HS-27A (cell line): ENCODE measurements at regions not wholly inside any gene's neighbourhood (a gene's known extent, or its start where the extent isn't known, plus 50 kb on each side); places are given as distances from the start of the nearest gene placed in this dataset.
A peak's percentile ranks its signal among the peaks of the same experiment; 100 is the strongest.
"Not testable (repeated sequence)": the region's sequence is repeated elsewhere in the genome, so short reads cannot be mapped to it uniquely, and the experiment has no call there.

Experiments used
- DNase-seq: peaks from one replicate; pipeline ENCODE4 v3.0.0-alpha.2; 2012; ENCODE audit warnings: low read depth, missing footprints

DNA sequence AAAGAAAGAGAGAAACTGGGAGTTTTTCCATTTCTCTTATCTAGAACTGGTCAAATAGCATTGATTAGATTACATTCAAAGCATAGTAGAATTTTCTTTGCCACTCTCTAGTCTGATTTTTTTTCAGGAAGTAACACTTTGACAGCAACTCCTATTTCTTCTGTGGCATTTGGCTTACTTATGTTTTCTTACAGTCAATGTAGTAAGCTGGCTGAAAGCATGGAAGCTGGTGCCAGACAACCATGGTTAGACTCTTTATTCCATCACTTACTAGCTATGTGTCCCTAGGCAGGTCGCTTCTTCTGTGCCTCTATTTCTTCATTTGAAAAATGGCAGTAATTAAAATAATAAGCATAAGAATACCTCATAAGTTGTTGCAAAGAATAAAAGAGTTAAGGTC, 54.2 kb upstream of the OPRM1 start:
- no peak for DNase-seq

DNA sequence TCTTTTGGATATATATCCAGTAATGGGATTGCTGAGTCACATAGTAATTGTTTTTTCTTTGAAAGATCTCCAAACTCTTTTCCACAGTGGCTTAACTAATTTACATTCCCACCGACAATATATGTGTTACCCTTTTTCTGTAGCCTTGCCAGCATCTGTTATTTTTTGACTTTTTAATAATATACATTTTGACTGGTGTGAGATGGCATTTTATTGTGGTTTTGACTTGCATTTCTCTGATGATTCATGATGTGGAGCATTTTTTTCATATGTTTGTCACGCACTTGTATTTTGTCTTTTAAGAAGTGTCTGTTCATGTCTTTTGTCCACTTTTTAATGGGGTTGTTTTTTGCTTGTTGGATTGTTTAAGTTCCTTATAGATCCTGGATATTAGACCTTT, 58.9 kb upstream of the OPRM1 start:
- DNase-seq: no peak

DNA sequence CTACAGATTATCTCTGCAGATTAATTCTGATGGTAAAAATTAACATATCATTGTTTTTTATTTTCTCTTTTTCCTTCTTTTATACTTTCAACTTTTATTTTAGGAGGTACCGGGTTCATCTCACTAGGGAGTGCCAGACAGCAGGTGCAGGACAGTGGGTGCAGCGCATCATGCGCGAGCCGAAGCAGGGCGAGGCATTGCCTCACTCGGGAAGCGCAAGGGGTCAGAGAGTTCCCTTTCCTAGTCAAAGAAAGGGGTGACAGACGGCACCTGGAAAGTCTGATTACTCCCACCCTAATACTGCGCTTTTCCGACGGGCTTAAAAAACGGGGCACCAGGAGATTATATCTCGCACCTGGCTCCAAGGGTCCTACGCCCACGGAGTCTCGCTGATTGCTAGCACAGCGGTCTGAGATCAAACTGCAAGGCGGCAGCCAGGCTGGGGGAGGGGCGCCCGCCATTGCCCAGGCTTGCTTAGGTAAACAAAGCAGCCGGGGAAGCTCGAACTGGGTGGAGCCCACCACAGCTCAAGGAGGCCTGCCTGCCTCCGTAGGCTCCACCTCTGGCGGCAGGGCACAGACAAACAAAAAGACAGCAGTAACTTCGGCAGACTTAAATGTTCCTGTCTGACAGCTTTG, 60.0 kb upstream of the OPRM1 start:
- not testable (repeated sequence) for DNase-seq

DNA sequence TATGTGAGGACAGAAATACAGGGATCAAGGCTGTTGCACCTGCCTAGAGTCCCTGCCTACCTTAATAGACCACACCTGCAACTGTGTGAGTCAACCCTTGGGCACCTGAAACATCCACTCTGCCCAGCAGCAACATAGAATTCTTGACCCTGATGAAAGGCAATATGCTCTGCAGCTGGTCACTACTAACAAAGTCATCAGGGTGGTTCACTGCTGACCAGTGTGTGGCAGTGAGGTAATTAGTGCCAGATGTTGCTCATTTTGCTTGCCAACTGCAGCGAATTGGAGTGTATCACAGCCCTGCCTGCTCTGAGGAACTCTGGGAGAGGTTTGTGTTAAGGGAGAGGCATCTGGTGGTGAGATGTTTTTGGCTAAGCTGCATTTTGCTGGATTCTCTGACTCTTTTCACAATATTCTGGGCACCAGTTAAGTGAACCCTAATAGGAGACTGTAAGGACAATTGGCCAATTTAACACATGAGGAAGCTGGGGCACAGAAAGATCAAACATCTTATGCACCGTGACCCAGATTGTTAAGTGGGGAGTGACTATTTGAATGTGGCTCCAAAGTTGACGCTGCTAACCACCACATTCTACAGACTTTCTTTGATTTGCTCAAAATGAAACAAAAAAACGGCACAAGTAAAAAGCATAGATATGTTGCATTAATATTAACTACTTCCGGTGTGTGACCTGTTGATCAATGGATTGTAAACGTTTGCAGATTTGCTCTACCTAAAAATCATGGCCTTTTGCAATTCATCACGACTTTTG, 61.9 kb upstream of the OPRM1 start:
- DNase-seq: no peak

- peak; percentile 1 for DNase-seq
These were observed 73.0 kb upstream of the OPRM1 start for GRCh38 chr6:153966001-153966400.

- no peak for DNase-seq
These were observed 75.7 kb upstream of the OPRM1 start for GRCh38 chr6:153963352-153963751.

GRCh38 chr6:153962555-153962954, 76.5 kb upstream of the OPRM1 start:
- DNase-seq: no peak

DNA sequence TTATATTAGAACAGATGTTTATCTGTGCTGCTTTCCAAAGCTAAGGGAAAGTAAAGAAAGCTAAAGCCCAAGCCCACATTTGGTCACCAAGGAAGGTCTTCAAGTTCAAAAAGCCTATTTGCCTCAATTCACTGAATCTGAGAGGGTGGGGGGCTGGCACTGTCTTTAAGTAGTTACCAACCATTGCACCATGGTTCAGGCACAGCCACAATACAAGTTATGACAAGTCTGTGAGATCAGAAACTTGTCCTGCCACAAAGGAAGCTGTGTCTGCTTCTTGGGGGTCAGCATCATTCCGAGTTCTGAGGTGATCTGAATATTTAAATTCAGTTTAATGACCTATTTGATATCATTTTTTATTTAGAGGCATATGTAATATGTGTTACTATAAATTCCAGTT, 78.3 kb upstream of the OPRM1 start:
- no peak for DNase-seq

DNA sequence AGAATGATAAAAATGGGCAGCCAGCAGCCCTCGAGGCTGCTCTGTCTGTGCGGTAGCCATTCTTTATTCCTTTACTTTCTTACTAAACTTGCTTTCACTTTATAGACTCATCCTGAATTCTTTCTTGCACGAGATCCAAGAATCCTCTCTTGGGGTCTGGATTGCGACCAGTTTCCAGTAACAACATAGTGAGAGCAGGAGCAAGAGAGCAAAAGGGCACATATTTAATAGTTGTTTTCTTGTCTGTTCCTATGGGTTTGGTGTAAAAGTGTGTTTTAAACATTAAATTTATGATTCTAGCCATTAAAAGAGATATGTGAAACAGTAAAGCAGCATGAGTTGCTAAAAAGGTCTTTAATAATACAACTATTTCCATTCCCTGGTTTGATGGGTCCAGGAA, 78.8 kb upstream of the OPRM1 start:
- DNase-seq: no peak

- no peak for DNase-seq
These were observed 79.8 kb upstream of the OPRM1 start for GRCh38 chr6:153959276-153959675.

DNA sequence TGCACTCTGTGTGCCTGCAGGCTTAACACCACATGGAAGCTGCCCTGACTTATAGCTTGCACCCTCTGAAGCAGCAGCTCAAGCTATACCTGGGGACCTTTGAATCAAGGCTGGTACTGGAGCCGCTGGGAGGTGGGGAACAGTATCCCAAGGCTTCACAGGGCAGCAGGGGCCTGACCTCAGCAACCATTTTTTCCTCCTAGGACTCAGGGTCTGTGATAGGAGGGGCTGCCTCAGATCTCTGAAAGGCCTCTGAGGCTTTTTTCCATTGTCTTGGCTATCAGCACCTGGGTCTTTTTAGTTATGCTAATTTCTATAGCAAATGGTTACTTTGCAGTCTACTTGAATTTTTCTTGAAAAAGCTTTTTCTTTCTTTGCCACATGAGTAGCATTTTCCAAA, 80.2 kb upstream of the OPRM1 start:
- no peak for DNase-seq

DNA sequence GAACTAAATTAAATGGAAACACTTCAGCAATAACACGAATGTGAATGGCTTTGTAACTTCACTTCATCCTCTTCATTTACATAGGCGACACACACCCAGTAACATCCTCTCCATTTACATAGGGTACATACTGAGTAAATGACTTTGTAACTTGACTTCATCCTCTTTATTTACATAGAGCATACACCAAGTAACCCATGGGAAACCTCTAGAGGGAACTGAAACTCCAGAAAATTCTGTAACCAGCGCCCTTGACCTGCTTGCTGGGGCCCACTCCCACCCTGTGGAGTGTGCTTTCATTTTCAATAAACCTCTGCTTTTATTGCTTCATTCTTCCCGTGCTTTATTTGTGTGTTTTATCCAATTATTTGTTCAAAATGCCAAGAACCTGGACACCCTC, 81.6 kb upstream of the OPRM1 start:
- DNase-seq: no peak

DNA sequence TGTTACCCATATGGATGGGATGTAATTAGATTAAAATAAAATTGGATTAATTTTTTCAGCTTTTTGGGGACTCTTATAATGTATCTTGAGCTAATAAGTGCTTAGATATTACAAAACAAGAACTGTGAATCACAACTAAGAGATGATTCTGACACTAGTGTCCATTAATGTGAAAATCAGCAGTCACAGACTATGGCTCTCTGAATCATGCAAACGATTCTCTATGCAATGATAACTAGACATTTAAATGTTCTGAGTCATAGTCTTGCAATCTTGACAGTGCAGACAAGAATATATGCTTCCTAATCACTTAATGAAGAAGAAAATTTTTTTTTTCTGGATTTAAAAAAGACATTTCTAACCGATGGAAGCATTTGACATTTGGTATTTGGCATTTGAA, 82.2 kb upstream of the OPRM1 start:
- no peak for DNase-seq

DNA sequence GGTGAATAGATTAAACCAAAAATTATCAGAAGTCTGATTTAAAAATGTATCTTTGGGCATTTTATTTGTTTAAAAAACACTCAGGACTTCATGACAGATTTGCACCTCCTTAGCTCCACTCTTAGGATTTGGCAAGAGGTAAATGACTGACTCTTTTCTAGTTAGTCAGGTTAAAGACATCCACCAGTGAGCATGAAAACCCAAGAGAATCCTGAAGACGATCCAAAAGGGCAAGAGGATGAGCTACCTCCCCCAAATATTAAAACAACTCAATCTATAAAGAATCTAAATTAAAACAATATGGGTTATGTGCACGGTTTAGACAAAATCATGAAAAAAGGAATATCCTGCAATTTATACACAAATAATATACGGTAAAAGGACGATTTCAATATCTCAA, 89.4 kb upstream of the OPRM1 start:
- no peak for DNase-seq

DNA sequence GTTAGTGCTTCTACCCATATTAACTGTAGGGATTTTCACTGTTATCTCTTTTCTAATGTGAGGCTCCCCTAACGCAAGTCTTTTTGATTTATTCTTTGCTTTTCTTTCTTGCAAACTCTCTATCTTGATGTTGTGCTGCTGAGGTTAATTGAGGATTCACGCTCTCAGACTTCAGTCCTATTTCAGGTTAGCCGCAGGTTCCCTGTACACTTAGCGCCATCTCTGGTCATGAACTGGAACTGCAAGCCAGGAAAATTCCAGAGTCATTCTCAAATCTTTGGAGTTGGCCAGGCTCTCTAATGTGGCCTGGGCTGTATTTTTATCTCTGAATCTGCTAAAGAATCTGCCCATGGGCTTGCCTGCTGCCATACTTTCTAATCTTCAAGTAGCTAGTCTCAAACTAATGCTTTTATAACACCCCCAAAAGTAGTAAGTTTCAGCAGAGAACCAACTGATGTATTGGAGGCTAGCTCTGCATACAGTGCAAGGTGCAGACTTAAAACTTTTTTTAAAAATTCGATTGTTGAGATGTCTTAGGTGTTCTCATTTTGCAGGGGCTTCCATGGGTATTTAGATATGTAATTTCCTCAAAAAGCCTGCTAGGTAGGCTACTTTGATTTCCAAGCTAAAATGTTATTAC, 91.1 kb upstream of the OPRM1 start:
- no peak for DNase-seq

GRCh38 chr6:153944201-153944600, 94.8 kb upstream of the OPRM1 start:
- no peak for DNase-seq

- no peak for DNase-seq
These were observed 96.7 kb upstream of the OPRM1 start for GRCh38 chr6:153942361-153942760.

DNA sequence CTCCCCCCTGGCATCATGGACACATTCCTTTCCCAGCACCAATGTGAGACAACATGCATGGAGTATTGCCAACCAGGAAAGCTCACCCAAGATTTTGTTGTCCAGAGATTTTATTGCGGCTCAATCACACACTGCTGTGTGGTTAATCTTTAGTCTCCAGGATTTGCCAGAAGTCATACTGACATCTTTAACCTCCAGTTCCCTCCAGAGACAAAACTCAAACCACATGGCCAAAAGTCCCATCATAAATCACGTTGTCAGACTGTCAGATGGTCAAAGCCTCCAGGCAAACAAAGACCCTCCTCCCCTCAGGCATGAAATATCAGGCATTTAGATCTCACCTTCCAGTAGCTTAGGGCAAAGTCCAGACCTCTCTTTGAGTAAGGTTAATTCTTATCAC, 97.3 kb upstream of the OPRM1 start:
- DNase-seq: no peak

GRCh38 chr6:153938876-153939275, 100.2 kb upstream of the OPRM1 start:
- DNase-seq: no peak

GRCh38 chr6:153931431-153931830, 107.6 kb upstream of the OPRM1 start:
- no peak for DNase-seq

DNA sequence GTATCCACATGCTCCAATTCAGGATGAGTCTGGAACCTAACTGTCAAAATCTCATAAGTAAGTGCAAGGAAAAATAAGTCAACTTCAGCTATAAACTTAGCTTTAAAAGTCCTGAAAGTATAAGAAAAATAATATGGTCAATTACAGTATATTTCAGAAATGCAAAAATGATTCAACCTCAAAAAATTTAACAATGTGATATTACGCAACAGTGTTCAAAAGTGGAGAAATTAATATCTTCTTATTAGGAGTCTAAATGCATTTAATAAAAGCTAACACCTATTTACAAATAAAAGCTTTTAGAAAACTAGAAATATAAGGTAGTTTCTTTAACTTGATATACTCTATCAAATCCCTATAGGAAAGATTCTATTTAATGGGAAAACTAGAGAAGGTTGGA, 111.2 kb upstream of the OPRM1 start:
- DNase-seq: no peak

GRCh38 chr6:153898360-153899059, 140.5 kb upstream of the OPRM1 start:
- no peak for DNase-seq

DNA sequence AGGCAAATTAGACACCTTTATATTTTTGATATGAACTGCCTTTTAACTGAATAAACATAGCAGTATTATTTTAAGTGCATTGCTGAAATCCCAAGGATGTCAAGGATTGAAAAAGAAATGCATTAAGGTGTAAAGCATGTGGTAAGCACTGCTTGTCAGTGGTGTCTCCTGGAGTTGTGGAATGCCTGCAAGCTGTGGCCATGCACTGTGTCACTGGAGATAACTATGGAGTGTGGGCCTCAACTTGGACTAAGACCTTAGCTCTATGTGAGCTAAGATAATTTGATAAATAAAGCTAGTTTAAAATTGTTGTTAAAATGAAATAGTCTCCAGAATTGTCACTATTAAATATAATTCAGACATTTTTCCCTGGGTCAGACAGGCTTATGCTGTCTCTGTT, 156.6 kb upstream of the OPRM1 start:
- no peak for DNase-seq
